GM21717 (cell line): ENCODE measurements at regions not wholly inside any gene's neighbourhood (a gene's known extent, or its start where the extent isn't known, plus 50 kb on each side); places are given as distances from the start of the nearest gene placed in this dataset.
A peak's percentile ranks its signal among the peaks of the same experiment; 100 is the strongest.

Experiments
- ATAC-seq: cut with Tn5 transposase; IDR thresholded peaks from one replicate; pipeline ENCODE4 v1.9.1; 2021; ENCODE audit warnings: mild to moderate bottlenecking, moderate library complexity; ENCODE audit not compliant: unreplicated experiment

DNA sequence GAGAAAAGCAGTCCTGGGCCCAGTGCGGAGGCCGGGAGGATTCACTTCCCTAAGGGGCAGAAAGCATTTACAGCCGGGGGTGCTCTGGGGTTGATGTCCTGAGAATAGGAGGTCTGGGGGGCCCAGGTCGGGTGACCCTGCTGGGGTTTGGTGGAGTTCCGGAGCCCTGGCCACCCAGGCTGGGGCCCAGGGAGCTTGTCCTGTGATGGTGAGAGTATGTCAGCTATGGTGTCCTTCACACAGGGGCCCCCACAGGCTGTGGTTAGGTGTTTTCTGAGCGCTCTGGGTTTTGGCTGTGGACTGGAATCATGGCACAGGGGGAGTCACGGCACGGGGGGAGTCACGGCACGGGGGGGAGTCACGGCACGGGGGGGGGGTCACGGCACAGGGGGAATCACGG is 54.5 kb upstream of the TMEM18 start:
- no peak for ATAC-seq

DNA sequence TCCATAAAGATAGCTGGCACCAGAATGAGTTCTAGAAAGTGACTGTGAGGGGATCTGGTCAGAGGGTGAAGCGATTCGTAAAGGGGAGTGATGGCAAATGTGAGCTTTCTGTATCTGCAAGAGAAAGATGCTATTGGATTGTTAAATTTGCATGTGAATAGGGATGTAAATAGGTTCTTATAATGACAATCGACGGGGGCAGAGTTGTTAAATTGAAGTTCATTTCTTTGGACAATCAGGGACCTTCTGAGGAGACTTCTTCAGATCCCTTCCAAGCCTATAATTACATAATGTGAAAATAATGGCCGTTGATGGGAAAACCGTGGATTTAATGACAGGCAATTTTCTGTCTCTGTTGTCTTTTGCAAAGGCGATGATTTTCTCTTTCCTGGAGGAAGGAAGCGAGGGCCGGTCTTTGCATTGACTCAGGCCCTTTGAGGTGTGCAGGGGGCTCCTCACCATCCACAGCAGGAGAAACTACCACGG is 52.2 kb upstream of the TMEM18 start:
- ATAC-seq: no peak

DNA sequence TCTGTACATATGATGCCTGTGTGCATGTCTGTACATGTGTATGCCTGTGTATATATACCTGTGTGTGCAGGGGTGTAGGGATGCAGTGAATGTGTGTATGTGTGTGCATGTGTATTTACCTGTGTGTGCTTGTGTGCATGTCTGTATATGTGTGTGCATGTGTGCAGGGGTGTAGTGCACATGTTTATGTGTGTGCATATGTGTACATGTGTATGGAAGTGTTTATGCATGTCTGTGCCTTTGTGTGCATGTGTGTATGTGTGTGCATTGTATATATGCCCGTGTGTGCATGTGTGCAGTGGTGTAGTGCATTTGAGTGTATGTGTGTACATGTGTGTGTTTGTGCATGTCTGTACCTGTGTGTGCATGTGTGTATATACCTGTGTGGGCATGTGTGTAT is 51.0 kb upstream of the TMEM18 start:
- no peak for ATAC-seq

DNA sequence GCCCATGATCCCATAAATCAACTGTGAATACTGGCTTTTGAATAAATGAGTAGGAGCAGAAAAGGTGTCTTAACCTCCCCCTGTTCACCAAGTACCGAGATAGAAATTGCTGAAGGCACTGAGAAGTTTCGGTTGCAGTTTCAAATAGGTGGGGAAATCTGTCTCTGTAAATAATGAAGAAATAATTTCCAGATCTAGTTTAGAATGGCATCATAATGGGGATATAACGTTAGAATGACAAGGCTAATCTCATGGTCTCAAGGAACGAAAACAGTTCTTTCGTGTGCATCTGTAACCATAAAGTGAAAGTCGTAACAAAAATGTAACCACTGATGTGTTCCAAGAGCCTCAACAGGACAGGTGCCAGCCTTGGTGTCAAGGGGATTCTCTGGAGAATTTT is 49.9 kb upstream of the TMEM18 start:
- ATAC-seq: peak; percentile 85
